Lung (tissue), 11 donors: ENCODE measurements at regions not wholly inside any gene's neighbourhood (a gene's known extent, or its start where the extent isn't known, plus 50 kb on each side); places are given as distances from the start of the nearest gene placed in this dataset.

Experiments
- ATAC-seq: fragments of 200-7000 bp; cut with Tn5 transposase; one replicate; pipeline ENCODE4 v1.9.1; 2020; ENCODE audit warnings: moderate number of reproducible peaks; ENCODE audit not compliant: insufficient read depth, low FRiP score
- DNase-seq, 3 donors: peaks; one replicate each; pipeline ENCODE4 v3.0.0-alpha.2; 2013 to 2017
- H3K27ac ChIP-seq, 2 donors: one replicate each; pipeline ENCODE4 v1.5.1; 2013; ENCODE audit warnings: mild to moderate bottlenecking in 2 of 2, moderate library complexity in 2 of 2, control low read depth in 1 of 2, inconsistent platforms in 1 of 2, low read depth in 1 of 2, low read length in 1 of 2
- H3K27me3 ChIP-seq, 3 donors: one replicate each; pipeline ENCODE4 v1.5.1; 2013; ENCODE audit warnings: low read length in 2 of 3; ENCODE audit not compliant: control insufficient read depth in 3 of 3, insufficient read depth in 3 of 3
- H3K36me3 ChIP-seq, 4 donors: one replicate each; pipeline ENCODE4 v1.5.1; 2013; ENCODE audit warnings: low read length in 4 of 4, mild to moderate bottlenecking in 1 of 4, moderate library complexity in 1 of 4; ENCODE audit not compliant: control insufficient read depth in 4 of 4, insufficient read depth in 4 of 4
- H3K4me1 ChIP-seq, 5 donors: one replicate each; pipeline ENCODE4 v1.5.1; 2013; ENCODE audit warnings: low read length in 5 of 5, mild to moderate bottlenecking in 2 of 5, moderate library complexity in 1 of 5; ENCODE audit not compliant: control insufficient read depth in 5 of 5, insufficient read depth in 5 of 5
- H3K4me3 ChIP-seq: one replicate; pipeline ENCODE4 v1.5.1; 2013; ENCODE audit warnings: mild to moderate bottlenecking, control low read depth, moderate library complexity
- H3K9ac ChIP-seq, 2 donors: one replicate each; pipeline ENCODE4 v1.5.1; 2013; ENCODE audit warnings: low read length in 2 of 2, control low read depth in 1 of 2; ENCODE audit not compliant: insufficient read depth in 1 of 2
- H3K9me3 ChIP-seq, 4 donors: one replicate each; pipeline ENCODE4 v1.5.1; 2013; ENCODE audit warnings: low read length in 3 of 4, mild to moderate bottlenecking in 1 of 4, moderate library complexity in 1 of 4; ENCODE audit not compliant: control insufficient read depth in 4 of 4, insufficient read depth in 3 of 4
- WGBS, 2 donors: extraction: QIAGEN DNeasy Blood & Tissue Kit; methylation state at CpG; one replicate each; pipeline ENCODE4 v1.1.7; 2013; 5-methylcytosine and 5-hydroxymethylcytosine counted together
- TF ChIP-seq, protein P1 (sequence below): IDR thresholded peaks from 2 replicates; pipeline ENCODE4 v1.5.1; 2012; ENCODE audit warnings: mild to moderate bottlenecking; ENCODE audit errors: control extremely low read depth, extremely low read depth
- donor health status: control.
- donor health status: control.
- donor health status: Bipolar disorder and iron deficiency.
- donor health status: healthy.
- donor health status: DM: yes; HTN: yes; CAD: no.

DNA sequence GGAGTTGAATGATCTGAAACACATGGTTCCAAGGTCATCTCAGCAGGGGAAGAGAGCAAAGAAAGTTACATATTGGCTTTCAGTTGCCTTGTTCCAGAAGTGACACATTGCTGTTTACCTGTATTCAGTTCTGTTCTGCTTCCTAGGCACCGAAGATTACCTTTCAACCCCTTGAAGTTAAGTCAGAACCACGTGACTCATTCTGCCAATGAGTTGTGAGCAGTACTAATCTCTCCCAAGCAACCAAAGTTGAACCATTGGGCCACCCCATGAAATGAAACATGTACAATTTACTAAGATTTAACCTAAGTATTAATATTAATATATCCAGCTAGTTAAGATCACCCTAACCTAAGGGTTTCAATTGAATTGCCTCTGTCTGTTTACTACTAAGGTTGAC, 439.2 kb upstream of the MAF start:
- DNase-seq (no peak), ATAC-seq (no peak)
- Histone ChIP-seq H3K27me3 (no peaks in the 10 kb centered on the region), H3K4me3 (no peak overlapping the region), H3K9me3 (peaks cover 0 to 6% (median 1%) of the 10 kb centered on the region in 4 donors), H3K27ac (no peak overlapping the region), H3K9ac (no peak overlapping the region), H3K36me3 (no peaks in the 10 kb centered on the region), H3K4me1 (peaks cover 0 to 4% (median 0%) of the 10 kb centered on the region in 5 donors)
- TF ChIP-seq, protein P1, sequence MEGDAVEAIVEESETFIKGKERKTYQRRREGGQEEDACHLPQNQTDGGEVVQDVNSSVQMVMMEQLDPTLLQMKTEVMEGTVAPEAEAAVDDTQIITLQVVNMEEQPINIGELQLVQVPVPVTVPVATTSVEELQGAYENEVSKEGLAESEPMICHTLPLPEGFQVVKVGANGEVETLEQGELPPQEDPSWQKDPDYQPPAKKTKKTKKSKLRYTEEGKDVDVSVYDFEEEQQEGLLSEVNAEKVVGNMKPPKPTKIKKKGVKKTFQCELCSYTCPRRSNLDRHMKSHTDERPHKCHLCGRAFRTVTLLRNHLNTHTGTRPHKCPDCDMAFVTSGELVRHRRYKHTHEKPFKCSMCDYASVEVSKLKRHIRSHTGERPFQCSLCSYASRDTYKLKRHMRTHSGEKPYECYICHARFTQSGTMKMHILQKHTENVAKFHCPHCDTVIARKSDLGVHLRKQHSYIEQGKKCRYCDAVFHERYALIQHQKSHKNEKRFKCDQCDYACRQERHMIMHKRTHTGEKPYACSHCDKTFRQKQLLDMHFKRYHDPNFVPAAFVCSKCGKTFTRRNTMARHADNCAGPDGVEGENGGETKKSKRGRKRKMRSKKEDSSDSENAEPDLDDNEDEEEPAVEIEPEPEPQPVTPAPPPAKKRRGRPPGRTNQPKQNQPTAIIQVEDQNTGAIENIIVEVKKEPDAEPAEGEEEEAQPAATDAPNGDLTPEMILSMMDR = no peak
- 79 to 87% methylated on average over 2 of the region's 2 CpGs for WGBS, 2 donors

DNA sequence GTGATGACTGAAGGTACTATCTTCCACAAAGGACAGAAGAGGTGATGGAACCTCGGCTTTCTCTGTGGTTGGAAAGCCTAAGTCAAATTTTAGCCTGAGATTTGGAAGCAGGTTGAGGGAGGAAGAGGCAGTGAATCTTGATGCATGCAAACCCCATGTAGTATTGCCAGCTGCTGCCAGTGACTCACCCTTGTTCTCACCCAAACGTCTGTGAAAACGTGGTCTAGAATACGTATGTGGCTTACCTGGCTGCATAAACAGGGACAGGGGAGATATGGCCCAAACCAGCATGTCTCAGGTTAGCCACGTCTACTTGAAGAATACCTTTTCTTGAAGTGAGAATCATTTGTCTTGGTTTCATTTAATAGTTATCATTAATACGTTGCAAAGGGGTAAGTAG, 438.0 kb upstream of the MAF start:
- no peak overlapping the region for H3K4me3 ChIP-seq
- WGBS, 2 donors = 81 to 88% methylated on average over 6 of the region's 6 CpGs
- no peak for DNase-seq
- no peak for ATAC-seq
- H3K9ac ChIP-seq = no peak overlapping the region
- H3K9me3 ChIP-seq = peaks cover 0 to 3% (median 1%) of the 10 kb centered on the region in 4 donors
- H3K27ac ChIP-seq = no peak overlapping the region
- TF ChIP-seq, protein P1 = no peak
- H3K36me3 ChIP-seq = no peaks in the 10 kb centered on the region
- H3K4me1 ChIP-seq = peaks cover 0 to 4% (median 0%) of the 10 kb centered on the region in 5 donors
- no peaks in the 10 kb centered on the region for H3K27me3 ChIP-seq

GRCh38 chr16:80034948-80035663, 434.6 kb upstream of the MAF start:
- DNase-seq = no peak
- H3K36me3 ChIP-seq = no peaks in the 10 kb centered on the region
- no peak overlapping the region for H3K27ac ChIP-seq
- 81 to 94% methylated on average over 8 of the region's 8 CpGs for WGBS, 2 donors
- no peaks in the 10 kb centered on the region for H3K27me3 ChIP-seq
- H3K9me3 ChIP-seq = peaks cover 0 to 3% (median 1%) of the 10 kb centered on the region in 4 donors
- H3K9ac ChIP-seq = no peak overlapping the region
- no peak for ATAC-seq
- H3K4me1 ChIP-seq = no peaks in the 10 kb centered on the region
- TF ChIP-seq, protein P1 = no peak
- no peak overlapping the region for H3K4me3 ChIP-seq

- Histone ChIP-seq H3K9ac (no peak overlapping the region), H3K36me3 (no peaks in the 10 kb centered on the region), H3K4me1 (peaks cover 0 to under 1% (median 0%) of the 10 kb centered on the region in 5 donors), H3K27me3 (no peaks in the 10 kb centered on the region), H3K4me3 (no peak overlapping the region), H3K9me3 (peaks cover 0 to 3% (median 0%) of the 10 kb centered on the region in 4 donors), H3K27ac (no peak overlapping the region)
- DNase-seq (no peak), ATAC-seq (no peak)
- TF ChIP-seq, protein P1 = no peak
- WGBS, 2 donors = 92 to 95% methylated on average over 4 of the region's 4 CpGs
Observed at GRCh38 chr16:80034469-80034826, 433.9 kb upstream of the MAF start.
